ENCODE measurements at regions not wholly inside any gene's neighbourhood (a gene's known extent, or its start where the extent isn't known, plus 50 kb on each side); places are given as distances from the start of the nearest gene placed in this dataset.

GRCh38 chr6:92124200-92124651 lies 1295.1 kb downstream of the EPHA7 start:
- TF ChIP-seq CTCF (conservative IDR thresholded peaks at IDR 0.05; ENCODE audit: low read depth, low read length) = no peak
- no peak for TF ChIP-seq EZH2phosphoT487 (IDR thresholded peaks at IDR 0.05; ENCODE audit: borderline replicate concordance, low read length)

Data from PC-3 (cell line).